H1 (cell line): ENCODE measurements at regions not wholly inside any gene's neighbourhood (a gene's known extent, or its start where the extent isn't known, plus 50 kb on each side); places are given as distances from the start of the nearest gene placed in this dataset.

Experiments
- KDM5A ChIP-seq: fragments of 200-600 bp; IDR thresholded peaks from 2 replicates; pipeline ENCODE4 v1.7.1; 2012; ENCODE audit warnings: mild to moderate bottlenecking, low read length, inconsistent platforms, mixed read lengths

DNA sequence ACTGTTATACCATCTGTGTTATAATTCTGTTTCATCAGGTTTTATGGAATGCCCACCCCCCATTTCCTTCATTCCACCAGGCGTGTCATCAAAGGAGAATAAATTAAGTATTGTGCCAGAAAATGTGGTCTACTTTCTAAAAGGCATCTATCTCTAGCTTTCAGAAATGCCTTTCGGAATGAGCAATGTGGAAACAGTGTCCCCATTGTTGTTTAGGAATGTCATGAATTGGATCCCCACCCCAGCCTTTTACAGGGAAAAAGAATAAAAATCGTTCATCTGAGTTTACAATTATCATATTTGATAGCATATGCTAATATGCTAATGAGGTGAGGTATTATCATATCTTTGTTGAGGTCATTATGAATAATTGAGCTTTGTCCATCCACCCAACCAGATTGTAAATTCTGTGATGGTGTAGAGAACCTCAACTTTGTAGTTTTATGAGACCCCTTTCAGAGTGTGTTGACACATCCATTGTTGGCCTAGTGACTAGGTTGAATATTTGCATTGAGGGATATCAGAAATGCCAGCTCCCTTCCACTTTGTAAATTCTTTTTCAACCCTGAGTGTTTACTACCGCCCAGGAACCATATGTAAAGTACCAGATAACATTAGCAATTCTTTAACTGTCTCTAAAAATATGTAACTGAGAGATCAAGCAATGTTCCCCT, 56.2 kb upstream of the CCDC160 start (continued):
- no peak for TF ChIP-seq KDM5A
